NCI-H2227 (cell line): ENCODE measurements at regions not wholly inside any gene's neighbourhood (a gene's known extent, or its start where the extent isn't known, plus 50 kb on each side); places are given as distances from the start of the nearest gene placed in this dataset.
"Not testable (repeated sequence)": the region's sequence is repeated elsewhere in the genome, so short reads cannot be mapped to it uniquely, and the experiment has no call there.

Experiments
- DNase-seq: peaks from one replicate; lab custom pipeline; 2025; ENCODE audit not compliant: unreplicated experiment; lab: John Stamatoyannopoulos, UW

DNA sequence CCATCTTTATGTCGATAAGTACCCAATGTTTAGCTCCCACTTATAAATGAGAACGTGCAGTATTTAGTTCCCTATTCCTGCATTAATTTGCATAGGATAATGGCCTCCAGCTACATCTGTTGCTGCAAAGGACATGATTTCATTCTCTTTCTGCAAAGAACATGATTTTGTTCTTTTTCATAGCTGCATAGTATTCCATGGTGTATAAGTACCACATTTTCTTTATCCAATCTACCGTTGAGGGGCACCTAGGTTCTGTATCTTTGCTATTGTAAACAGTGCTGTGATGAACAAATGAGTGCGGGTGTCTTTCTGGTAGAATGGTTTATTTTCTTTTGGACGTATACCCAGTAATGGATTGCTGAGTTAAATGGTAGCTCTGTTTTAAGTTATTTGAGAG lies 63.0 kb downstream of the HLX start:
- DNase-seq: no peak

DNA sequence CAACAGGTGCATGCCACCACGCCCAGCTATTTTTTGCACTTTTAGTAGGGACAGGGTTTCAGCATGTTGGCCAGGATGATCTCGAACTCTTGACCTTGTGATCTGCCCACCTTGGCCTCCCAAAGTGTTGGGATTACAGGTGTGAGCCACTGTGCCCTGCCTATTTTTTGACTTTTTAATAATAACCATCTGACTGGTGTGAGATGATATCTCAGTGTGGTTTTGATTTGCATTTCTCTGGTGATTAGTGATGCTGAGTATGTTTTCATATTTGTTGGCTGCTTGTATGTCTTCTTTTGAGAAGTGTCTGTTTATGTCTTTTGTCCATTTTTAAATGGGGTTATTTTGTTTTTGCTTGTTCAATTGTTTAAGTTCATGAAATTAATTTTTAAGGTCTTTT lies 63.7 kb downstream of the HLX start:
- DNase-seq: not testable (repeated sequence)

DNA sequence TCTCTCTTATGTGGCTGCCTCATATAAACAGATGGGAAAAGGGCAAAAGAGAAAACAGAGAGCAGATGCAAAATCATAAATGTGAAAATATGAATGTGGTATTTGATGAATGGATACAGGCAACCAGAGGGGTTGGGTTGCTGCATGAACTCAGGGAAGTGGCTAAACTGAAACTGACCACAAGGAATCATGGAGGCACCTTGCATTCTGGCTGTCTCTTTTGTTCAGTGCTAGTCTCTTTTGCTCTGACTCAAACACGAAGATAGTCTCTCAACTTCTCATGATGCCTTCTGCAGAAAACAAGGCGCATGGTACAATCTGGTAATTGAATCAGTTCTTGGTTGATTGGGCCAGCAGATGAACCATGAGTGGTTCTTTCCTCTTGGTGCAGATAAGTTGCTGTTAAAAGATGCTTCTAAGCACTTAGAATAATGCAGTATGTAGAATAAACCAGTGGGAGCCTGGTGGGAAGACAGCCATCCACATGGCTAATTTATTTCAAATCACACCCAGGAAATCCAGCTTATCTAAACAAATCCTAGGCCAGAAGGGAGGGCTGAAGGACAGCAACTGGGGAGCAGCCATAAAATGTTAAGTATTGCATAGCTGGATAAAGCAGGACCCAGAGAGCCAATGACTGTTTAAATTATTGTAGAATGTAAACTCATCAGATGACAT lies 64.2 kb downstream of the HLX start:
- DNase-seq: no peak

DNA sequence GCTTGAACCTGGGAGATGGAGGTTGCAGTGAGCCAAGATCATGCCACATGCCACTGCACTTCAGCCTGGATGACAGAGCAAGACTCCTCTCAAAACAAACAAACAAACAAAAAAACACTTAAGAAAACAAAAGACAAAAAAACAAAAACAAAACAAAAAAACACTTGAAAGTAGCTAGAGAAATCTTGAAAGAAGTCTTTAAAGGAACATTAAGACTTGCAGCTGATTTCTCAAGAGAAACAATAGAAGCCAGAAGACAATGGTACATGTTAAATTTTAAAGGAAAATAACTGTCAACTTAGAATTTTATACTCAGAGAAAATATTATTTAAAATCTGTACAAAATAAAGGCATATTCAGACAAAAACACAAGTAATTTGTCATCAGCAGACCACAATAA lies 71.3 kb downstream of the HLX start:
- DNase-seq: no peak

DNA sequence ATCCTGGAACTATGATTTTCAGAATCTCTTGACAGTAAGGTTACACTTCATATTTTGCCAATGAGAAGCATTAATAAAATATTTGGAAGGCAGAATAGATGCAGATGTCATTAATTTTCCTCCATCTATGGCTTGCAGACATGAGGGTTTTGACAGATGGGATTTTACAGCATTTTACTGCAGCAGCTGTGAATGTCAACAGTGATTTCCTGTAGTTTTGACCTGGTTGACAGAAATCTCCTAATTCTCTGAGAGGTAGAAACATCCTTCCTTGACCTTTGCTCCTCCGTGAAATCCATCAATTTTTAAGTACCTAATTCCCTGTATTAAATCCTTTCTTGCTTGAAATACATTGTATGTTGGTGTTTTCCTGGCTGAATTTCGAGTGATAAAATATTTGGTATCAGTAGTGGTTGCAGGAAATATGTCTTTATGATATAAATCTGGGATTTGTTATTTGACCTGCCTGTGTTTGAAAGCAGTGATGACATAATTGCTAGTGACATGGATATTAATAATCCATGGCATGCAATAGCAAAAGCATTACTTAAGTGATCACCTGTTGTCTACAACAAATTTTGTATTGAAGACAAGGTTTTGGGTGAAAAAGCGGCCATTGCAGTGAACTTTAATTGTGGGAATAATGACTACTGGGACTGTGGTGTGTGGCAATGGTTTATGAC lies 73.9 kb downstream of the HLX start:
- no peak for DNase-seq

DNA sequence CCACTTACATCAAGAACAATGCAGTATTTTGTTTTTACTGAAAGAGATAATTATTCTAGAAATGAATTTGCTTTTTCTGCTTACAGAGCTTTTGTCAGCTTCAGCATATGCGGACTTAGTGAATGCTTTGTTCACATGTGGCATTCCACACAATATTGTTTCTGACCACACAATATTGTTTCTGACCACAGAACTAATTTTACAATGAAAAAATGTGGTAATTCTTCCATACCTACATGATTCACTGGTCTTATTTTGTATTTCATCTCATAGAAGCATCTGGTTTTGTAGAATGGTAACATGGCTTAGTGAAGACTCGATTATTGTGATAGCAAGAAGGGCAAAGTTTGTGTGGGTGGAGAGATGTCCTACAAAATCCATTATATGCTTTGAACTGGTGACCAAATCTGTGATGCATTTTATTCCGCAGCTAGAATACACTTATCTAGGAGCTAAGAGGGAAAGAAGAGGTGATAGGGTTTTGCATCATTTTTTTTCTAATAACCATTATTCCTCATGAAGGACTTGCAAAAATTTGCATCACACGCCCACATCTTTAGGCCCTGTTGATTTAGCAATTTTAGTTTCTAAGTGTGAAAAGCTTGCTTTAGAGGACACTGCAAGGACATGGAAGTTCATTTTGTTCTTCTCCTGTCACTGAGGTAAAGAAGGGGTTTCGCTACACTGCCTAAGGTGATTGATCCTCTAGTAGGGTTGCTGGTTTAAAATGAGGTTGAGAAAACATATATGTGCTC lies 75.3 kb downstream of the HLX start:
- no peak for DNase-seq

DNA sequence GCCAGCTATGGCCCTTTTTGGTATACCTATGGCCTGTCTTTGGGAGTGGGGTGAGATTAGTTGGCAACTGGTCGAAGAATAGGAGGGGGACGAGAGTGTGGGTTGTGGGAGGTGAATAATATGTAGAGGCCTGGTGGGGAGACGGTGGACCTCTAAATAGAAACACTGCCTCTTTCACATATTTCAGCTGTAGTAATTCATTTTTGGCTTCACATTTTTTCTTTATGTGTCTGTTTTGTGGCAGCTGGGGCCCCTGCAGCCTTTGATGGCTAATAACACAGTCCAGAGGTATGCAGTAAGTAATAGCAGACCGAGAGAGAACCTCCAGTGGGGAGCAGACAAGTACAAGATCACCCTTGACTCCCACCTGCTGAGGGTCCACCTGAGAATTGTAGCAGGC lies 75.9 kb downstream of the HLX start:
- no peak for DNase-seq

DNA sequence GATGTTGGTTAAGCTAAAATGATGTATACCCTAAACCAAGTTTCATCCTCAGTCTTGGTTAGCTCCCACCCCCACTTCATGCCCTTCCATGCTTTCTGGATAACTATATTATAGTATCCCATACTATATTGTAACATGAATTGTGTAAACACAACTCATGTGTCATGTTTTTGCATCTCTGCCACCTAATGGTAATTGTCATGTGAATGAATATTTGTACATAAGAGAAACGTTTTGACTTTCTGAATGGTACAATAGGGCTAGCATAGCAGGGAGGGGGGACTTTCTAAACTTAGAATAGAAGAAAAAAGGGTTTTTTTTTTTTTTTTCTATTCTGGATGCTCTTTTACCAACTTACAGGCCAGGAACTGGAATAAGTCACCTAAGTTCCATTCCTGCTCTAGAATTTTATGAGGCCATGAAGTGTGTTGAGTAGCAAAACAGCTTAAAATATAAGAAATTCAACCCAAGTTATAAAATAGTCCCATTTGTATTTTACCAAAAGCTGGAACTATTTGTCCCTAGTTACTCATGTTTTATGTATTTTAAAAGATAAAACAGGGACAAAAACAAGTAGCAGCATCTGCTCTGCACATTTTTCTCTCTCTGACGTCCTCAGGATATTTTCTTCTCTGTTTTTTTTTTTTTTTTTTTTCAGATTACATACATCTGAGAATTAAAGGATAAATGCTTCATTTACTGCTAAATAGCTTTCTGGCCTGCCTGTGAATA lies 77.4 kb downstream of the HLX start:
- no peak for DNase-seq

DNA sequence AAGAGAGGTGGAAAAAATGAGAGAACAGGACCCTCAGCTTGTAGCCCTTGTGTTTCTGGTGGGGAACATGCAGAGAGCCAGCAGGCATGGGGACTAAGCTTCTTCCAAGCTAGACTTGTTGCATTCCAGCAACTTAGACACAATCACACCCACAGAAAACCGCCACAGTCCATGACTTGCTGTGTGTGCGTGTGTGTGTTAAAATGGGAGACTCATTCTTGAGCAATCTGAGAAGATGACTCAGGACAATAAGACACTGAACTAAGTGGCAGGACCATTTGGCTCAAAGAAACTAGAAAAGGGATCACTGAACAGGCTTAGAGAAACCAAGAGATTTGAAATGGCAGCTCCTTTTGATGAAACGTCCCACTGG lies 78.0 kb downstream of the HLX start:
- DNase-seq: no peak

DNA sequence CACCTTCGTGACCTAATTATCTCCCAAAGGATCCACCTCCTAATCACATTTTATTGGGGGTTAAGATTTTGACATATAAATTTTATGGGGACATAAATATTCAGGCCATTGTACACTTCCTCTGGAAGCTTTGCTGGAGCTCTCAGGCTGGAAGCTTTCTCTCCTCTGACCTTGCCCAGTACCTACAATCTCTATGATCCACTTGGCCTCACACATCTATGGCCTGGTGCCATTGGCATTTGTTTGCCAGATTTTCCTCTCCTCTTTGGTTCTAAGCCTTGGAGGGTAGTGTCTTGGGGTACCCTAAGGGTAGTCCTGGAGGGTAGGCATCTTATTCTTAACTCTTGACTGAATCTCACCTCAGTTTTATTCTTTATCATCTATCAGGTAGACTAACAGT lies 79.0 kb downstream of the HLX start:
- no peak for DNase-seq

DNA sequence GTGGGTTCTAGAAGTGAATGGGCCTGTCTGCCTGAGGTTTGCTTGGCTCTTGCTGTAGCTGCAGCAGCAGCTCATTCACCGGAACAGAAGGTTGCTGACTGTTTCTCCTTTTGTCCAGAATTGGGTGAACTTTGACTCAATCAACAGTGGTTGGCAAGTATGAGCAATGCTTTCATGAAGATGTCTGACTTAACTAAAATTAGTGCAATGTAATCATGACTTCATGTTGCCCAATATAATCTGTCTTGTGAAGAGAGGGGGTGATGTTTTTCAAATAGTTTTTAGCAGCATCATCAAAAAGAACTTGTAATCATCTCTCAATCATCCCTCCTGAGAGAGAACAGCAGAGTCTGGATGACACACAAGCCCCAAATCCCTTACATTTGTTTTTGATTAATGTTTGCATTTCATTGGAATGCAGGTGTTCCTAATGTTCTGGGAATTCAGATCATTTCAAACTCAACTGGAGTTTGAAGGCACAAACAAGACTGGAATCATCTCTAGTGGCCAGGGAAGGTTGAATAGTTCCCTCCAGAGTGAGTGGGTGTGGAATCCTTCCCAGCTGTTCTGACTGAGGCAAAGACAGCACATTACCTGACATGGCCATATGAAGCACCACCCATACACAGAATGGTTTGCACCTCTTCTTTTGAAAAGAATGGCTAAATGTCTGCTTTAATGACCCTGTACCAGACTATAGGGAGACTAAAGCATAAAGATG lies 82.9 kb downstream of the HLX start:
- DNase-seq: no peak

DNA sequence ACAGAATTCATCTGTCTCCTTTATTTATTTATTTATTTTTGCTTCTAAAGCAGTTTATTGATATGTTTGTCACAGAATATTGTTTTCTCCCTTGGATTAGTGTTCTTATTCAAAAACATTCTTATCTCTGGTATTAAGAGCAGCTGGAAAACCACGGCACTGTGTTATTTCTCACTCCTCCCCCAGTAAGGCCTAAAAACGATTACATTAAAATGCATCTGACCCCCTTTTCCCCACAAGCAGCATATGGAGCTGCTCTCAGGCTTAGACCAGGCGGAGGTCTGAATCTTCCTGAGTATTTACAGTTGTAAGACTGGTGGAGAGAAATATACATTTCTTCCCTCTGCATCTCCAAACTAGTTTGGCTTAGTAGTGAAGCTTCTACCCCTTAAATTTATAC lies 86.8 kb downstream of the HLX start:
- DNase-seq: no peak

DNA sequence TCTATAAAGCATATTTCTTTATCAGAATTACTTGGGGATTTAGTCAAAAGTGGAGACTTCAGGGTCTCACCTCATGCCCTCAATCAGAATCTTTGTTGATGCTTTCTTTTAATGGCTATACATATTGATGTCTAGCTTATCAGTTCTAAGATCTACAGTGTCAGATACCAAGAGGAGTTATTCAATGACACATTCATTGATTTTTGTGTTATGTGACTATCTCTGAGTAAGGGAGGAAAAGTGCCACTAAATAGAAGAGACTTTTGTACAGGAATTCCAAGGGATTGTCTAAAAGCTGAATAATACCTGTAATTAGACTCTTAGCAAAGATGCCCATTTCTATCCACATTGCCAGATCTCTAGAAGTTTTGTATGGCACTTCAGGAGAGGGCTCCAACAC lies 87.2 kb downstream of the HLX start:
- no peak for DNase-seq

DNA sequence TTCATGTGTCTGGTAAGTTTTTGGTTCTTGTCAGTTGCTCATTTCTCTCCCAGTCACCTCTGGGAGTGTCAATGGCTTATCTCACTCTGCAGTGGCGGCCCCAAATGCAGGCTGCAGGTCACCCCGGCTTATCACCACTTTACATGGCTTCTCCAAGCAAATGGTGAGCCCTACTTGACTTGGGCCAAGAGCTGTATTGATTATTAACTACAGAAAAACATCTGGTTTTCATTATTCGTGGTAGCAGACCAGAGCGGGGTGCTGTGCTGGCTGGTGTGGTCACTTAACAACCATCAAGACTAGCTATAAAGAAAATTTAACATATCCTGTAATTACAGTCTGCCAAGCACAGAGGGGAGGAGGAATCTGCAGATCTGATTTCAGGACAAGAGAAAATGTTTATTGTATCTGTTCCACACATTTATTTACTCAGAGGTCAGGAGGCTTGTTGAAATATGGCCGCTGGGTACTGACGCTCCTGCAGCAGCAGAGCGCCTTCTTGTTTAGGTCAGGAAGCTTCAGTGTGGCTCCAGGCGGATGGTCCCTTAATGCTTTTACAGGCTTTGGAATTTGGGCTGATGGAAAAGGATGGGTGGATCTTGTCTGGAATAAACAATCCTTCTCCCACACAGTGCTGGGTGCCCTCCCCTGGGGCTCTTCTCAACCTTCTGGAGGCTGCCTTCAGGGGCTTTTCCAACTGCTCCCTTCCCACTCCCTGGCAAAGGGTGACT lies 87.8 kb downstream of the HLX start:
- no peak for DNase-seq

DNA sequence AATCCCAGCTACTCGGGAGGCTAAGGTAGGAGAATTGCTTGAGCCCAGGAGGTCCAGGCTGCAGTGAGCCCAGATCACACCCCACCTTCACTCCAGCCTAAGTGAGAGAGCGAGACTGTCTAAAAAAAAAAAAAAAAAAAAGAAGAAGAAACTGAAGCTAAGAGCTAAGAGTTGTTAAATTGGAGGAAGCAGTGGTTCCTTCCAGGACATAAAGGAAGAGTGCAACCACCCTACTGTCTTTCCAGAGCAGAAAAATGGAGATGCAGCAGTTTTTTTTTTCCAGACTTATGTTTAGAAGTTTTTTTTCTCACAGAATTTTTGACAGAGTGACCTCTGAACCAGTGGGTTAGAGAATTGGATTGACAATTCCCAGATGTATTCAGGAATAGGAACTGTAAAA lies 88.7 kb downstream of the HLX start:
- DNase-seq: no peak

DNA sequence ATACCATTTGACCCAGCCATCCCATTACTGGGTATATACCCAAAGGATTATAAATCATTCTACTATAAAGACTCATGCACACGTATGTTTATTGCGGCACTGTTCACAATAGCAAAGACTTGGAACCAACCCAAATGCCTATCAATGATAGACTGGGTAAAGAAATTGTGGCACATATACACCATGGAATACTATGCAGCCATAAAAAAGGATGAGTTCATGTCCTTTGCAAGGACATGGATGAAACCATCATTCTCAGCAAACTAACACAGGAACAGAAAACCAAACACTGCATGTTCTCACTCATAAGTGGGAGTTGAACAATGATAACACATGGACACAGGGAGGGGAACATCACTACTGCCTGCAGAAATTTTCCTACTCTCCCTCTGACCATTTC lies 90.0 kb downstream of the HLX start:
- DNase-seq: not testable (repeated sequence)

DNA sequence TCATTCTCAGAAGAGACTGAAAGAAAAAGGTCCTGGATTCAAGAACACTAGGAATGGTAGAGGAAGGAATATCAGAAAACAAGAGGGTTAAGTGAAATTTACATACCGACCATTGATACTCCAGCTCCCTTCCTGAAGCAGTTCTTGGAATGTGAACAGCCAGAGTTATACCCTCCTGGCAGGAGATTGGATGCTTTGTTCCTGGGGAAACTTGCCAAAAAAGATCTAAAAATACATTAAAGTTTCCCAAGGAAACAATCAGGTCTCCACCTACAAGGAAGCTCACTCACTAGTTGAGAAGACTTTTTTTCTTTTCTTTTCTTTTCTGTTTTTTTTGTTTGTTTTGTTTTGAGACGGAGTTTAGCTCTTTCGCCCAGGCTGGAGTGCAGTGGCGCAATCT lies 91.1 kb downstream of the HLX start:
- no peak for DNase-seq

DNA sequence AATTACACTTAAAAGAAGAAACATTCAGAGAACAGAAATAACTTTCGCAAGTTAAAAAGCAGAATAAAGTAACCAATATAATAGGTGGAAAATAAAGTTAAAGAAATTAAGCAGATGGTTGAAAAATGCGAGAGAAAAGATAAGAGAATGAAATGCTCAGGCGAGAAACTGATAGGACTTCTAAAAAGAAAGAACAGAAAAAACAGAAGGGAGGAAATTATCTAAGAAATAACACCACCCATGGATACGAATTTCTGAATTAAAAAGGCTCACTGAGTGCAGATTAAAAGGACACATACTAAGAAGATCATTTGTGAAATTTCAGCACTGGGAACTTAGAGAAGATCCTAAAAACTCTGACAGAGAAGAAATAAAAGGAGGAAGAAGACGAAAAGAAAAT lies 92.0 kb downstream of the HLX start:
- DNase-seq: no peak

DNA sequence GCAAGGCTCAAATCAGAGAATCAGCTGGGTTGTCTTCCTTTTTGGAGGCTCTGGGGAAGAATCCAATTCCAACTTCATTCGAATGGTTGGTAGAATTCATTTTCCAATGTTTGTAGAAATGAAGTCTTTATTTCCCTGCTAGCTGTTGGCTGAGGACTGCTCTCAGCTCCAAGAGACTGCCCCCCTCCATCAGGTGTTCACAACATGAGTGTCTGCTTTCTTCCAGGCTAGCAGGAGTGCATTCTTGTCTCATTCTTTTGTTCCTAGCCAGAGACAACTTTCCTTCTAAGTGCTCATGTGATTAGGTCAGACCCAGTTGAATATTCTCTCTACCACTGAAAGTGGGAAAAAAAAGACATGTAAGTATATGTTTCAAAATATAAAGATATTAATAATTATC lies 95.2 kb downstream of the HLX start:
- no peak for DNase-seq

DNA sequence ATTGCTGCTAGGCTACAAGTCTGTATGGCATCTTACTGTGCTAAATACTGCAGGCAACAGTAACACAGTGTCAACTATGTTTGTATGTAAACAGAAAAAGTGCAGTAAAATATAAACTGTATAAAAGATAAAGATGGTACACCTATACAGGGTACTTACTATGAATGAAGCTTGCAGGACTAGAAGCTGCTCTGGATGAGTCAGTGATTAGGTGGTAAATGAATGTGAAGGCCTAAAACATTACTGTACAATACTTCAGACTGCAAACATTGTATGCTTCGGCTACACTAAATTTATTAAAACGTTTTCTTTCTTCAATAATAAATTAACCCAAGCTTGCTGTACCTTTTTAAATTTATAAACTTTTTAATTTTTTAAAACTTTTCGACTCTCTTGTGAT lies 97.1 kb downstream of the HLX start:
- no peak for DNase-seq
